ENCODE measurements at regions not wholly inside any gene's neighbourhood (a gene's known extent, or its start where the extent isn't known, plus 50 kb on each side); places are given as distances from the start of the nearest gene placed in this dataset.

- intact Hi-C loops (cut with DNase I; ENCODE audit: low total_unique reads) = no loop called here
- WGBS, 5 donors = 54 to 62% (median 59%) methylated on average over 11 of the region's 11 CpGs
- Histone ChIP-seq H3K4me1 (no peaks in the 10 kb centered on the region), H3K27me3 (peaks cover 0 to 38% (median 0%) of the 10 kb centered on the region in 3 donors), H3K9me3 (peaks cover 0 to 30% (median 21%) of the 10 kb centered on the region in 4 donors), H3K27ac (no peak overlapping the region), H3K36me3 (no peaks in the 10 kb centered on the region), H3K4me3 (no peak overlapping the region)
- DNase-seq = no peak
- TF ChIP-seq POLR2A (IDR thresholded peaks at IDR 0.05) (no peak), POLR2AphosphoS5 (IDR thresholded peaks at IDR 0.05) (no peak), CTCF (IDR thresholded peaks at IDR 0.05) (no peak), EP300 (IDR thresholded peaks at IDR 0.05) (no peak)
Observed at GRCh38 chr12:130226126-130226525, 63.9 kb downstream of the FZD10 start.

- H3K27ac ChIP-seq = no peak overlapping the region
- H3K36me3 ChIP-seq = no peaks in the 10 kb centered on the region
- H3K4me3 ChIP-seq = no peak overlapping the region
- no peak for TF ChIP-seq EP300 (IDR thresholded peaks at IDR 0.05)
- TF ChIP-seq POLR2AphosphoS5 (IDR thresholded peaks at IDR 0.05) = no peak
- TF ChIP-seq CTCF (IDR thresholded peaks at IDR 0.05) = no peak
- TF ChIP-seq POLR2A (IDR thresholded peaks at IDR 0.05) = no peak
- WGBS, 5 donors = 87 to 91% (median 88%) methylated on average over 13 of the region's 13 CpGs
- no peak for DNase-seq
- intact Hi-C loops (cut with DNase I; ENCODE audit: low total_unique reads) = no loop called here
- H3K27me3 ChIP-seq = peaks cover 0 to 34% (median 0%) of the 10 kb centered on the region in 3 donors
- H3K4me1 ChIP-seq = no peaks in the 10 kb centered on the region
- peaks cover 0 to 34% (median 25%) of the 10 kb centered on the region in 4 donors for H3K9me3 ChIP-seq
Observed at GRCh38 chr12:130226771-130227170, 64.5 kb downstream of the FZD10 start.

- 22 to 67% (median 54%) methylated on average over 4 of the region's 4 CpGs for WGBS, 5 donors
- H3K27ac ChIP-seq = no peak overlapping the region
- TF ChIP-seq EP300 (IDR thresholded peaks at IDR 0.05) (no peak), CTCF (IDR thresholded peaks at IDR 0.05) (no peak), POLR2A (IDR thresholded peaks at IDR 0.05) (no peak), POLR2AphosphoS5 (IDR thresholded peaks at IDR 0.05) (no peak)
Observed at GRCh38 chr12:130227641-130228040, 65.4 kb downstream of the FZD10 start.

GRCh38 chr12:130236446-130236845, 74.2 kb downstream of the FZD10 start:
- intact Hi-C loops (cut with DNase I; ENCODE audit: low total_unique reads) = no loop called here
- TF ChIP-seq EP300 (IDR thresholded peaks at IDR 0.05) = no peak
- no peak for TF ChIP-seq POLR2A (IDR thresholded peaks at IDR 0.05)
- no peak for TF ChIP-seq POLR2AphosphoS5 (IDR thresholded peaks at IDR 0.05)
- no peak for TF ChIP-seq CTCF (IDR thresholded peaks at IDR 0.05)
- H3K36me3 ChIP-seq = no peaks in the 10 kb centered on the region
- no peak overlapping the region for H3K27ac ChIP-seq
- no peaks in the 10 kb centered on the region for H3K27me3 ChIP-seq
- 78 to 89% (median 81%) methylated on average over 9 of the region's 9 CpGs for WGBS, 5 donors
- no peaks in the 10 kb centered on the region for H3K4me1 ChIP-seq
- H3K9me3 ChIP-seq = peaks cover 0 to 19% (median 14%) of the 10 kb centered on the region in 4 donors
- DNase-seq = no peak
- no peak overlapping the region for H3K4me3 ChIP-seq

More at GRCh38 chr12:130227641-130228040, 65.4 kb downstream of the FZD10 start:
- Histone ChIP-seq H3K36me3 (no peaks in the 10 kb centered on the region), H3K9me3 (peaks cover 0 to 36% (median 27%) of the 10 kb centered on the region in 4 donors), H3K27me3 (peaks cover 0 to 25% (median 0%) of the 10 kb centered on the region in 3 donors), H3K4me1 (no peaks in the 10 kb centered on the region), H3K4me3 (no peak overlapping the region)
- intact Hi-C loops (cut with DNase I; ENCODE audit: low total_unique reads) = no loop called here
- DNase-seq = no peak
